Suprapubic skin (tissue), 4 donors: ENCODE measurements at regions not wholly inside any gene's neighbourhood (a gene's known extent, or its start where the extent isn't known, plus 50 kb on each side); places are given as distances from the start of the nearest gene placed in this dataset.

Source experiments
- CTCF ChIP-seq, 2 donors: fragments of 200-600 bp in 1 of 2; fragments of 450-650 bp in 1 of 2; sonication (generic) in 1 of 2; IDR thresholded peaks; one replicate each; pipeline ENCODE4 v1.5.1; 2016 to 2019; ENCODE audit warnings: antibody characterized with exemption in 2 of 2, mild to moderate bottlenecking in 1 of 2, moderate library complexity in 1 of 2
- EP300 ChIP-seq: sonication (generic); formaldehyde crosslinking; IDR thresholded peaks from one replicate; pipeline ENCODE4 v1.6.1; 2017; ENCODE audit warnings: antibody characterized with exemption
- POLR2A ChIP-seq, 2 donors: fragments of 450-650 bp; IDR thresholded peaks; one replicate each; pipeline ENCODE4 v1.6.1; 2017; ENCODE audit warnings: antibody characterized with exemption in 2 of 2, mild to moderate bottlenecking in 2 of 2, moderate library complexity in 2 of 2
- POLR2AphosphoS5 ChIP-seq, 3 donors: sonication (generic); formaldehyde crosslinking; IDR thresholded peaks; one replicate each; pipeline ENCODE4 v1.6.1; 2017; ENCODE audit warnings: antibody characterized with exemption in 3 of 3

DNA sequence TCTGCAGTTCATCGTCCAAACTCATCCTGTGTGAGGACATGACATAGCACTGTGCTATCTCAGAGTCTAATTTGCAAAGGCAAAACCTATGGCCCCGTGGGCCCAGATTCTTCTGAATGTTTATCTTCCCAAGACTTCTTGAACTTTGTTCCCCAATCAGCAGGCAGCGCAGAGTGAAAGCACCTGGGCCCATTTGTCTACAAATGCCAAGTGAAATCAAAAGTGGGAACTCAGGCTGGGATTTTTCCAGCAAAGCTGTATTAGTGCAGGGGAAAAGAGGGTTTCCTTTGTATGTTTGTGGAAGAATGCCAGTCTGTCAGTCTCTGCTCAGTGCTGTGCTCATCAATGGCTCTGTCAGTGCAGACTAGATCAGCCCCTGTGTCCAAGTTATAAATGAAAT is 55.8 kb downstream of the FOXD1 start:
- no peak for TF ChIP-seq CTCF (IDR thresholded peaks at IDR 0.05)
- TF ChIP-seq POLR2A (IDR thresholded peaks at IDR 0.05): no peak
- TF ChIP-seq POLR2AphosphoS5 (IDR thresholded peaks at IDR 0.05): no peak
- no peak for TF ChIP-seq EP300
